ENCODE measurements at regions not wholly inside any gene's neighbourhood (a gene's known extent, or its start where the extent isn't known, plus 50 kb on each side); places are given as distances from the start of the nearest gene placed in this dataset.

DNA sequence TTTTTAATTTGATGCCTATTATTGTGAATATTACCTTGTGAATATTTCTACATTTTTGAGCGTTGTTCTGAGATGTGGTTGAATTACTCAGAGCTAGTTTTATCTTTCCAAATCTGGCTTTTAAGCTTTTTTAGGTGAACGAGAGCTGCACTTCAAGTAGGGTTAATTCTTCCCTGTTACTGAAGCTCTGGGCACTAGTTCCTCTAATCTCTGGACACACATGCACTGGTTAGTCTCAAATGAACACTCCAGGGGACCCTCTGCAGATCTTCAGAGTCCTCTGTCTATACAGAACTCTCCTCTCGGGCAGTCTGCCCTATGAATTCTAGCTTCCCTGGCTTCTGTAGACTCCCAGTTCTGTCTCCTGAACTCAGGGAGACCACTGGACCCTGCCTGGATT lies 237.5 kb upstream of the TBC1D5 start:
- H3K4me1 Mint-ChIP-seq = no peaks in the 10 kb centered on the region
- ATAC-seq (no peak), DNase-seq (no peak)
- H3K36me3 Mint-ChIP-seq (ENCODE audit: low read depth) = no peaks in the 10 kb centered on the region
- H3K4me3 Mint-ChIP-seq = no peak overlapping the region
- H3K27me3 Mint-ChIP-seq = peaks cover 35% of the 10 kb centered on the region
- H3K27ac Mint-ChIP-seq = no peak overlapping the region
- no peaks in the 10 kb centered on the region for H3K9me3 ChIP-seq (ENCODE audit: control insufficient read depth, low read length, poor library complexity, severe bottlenecking)

- ATAC-seq (no peak), DNase-seq (no peak)
- Mint-ChIP-seq H3K27me3 (peaks cover 35% of the 10 kb centered on the region), H3K27ac (no peak overlapping the region), H3K4me3 (no peak overlapping the region), H3K4me1 (no peaks in the 10 kb centered on the region), H3K36me3 (ENCODE audit: low read depth) (no peaks in the 10 kb centered on the region)
- no peaks in the 10 kb centered on the region for H3K9me3 ChIP-seq (ENCODE audit: control insufficient read depth, low read length, poor library complexity, severe bottlenecking)
Measured at GRCh38 chr3:17979252-17979651, 236.8 kb upstream of the TBC1D5 start.

DNA sequence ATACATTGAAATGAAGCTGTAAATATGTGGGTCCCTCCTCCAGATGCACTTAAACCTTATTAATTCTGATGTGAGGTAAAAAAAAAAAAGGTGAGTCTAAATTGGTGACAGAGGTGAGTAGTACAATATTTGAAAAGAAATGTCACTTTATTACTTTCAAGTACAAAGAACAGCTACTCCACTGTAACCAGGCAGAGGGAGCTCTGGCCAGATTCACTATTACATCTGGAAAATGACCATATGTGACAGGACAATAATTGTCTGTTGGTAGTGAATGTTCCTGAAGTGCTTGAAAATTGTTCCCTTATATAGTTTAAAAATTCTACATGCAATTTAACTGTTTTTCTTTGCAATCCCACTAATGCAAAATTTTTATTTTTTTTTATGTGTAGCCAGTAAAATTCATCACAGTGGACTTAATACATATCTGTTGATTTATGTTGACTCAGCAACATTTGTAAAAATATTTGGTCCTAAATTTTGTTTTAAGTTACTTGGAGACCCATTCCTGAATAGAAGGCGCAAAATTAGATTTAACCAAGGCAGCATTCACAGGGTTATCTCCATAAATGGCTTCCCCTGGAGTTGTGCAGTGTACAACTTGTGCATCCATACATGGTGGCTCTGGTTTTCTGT lies 231.9 kb upstream of the TBC1D5 start:
- H3K27ac Mint-ChIP-seq = no peak overlapping the region

DNA sequence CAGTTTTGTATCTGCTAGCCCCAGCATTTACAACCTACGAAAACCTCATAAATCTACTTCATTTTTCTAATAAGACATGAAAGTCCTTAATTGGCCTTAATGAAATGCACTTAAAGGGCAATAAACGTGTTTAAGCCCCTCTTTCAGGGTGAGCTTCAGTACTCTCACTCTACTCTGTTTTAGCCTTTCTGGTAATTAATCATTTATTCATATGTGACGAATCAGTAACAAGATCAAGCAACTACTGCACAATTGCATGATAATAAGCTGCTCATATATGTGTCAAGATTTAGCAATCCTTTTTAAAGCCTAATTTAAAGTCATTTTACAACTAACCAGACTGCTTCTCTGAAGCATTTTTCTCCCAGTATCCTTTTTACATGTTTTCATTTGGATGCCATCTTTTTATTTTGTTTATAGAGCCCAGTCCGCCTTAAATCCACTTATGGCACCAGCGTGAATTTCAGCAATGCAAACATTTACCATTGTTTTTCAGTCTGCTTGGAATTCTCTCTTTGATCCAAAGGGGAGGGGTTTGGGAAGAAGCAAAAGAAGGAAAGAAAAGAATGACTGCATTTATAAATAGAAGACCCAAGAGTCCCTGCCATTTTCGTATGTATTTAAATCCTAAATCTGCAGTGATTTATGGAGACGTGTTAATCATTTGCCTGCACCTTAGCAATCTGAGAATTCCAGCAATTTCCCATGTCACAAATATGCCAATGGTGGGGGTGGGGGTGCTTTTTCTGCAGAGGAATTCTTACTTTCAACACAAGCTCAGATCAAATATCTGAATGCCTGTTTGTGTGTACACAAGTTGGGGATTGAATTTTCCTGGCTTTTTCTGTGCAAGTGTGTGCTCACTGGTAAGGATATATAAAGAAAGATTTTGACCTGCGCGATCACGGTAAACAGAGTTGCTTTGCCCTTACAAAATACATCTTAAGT lies 230.8 kb upstream of the TBC1D5 start:
- H3K4me3 Mint-ChIP-seq = no peak overlapping the region
- no peaks in the 10 kb centered on the region for H3K36me3 Mint-ChIP-seq (ENCODE audit: low read depth)
- ATAC-seq = no peak

More for the DNA sequence above, 231.9 kb upstream of the TBC1D5 start:
- no peaks in the 10 kb centered on the region for H3K36me3 Mint-ChIP-seq (ENCODE audit: low read depth)
- no peaks in the 10 kb centered on the region for H3K9me3 ChIP-seq (ENCODE audit: control insufficient read depth, low read length, poor library complexity, severe bottlenecking)
- ATAC-seq (no peak), DNase-seq (no peak)
- H3K27me3 Mint-ChIP-seq = peaks cover 25% of the 10 kb centered on the region
- H3K4me1 Mint-ChIP-seq = no peaks in the 10 kb centered on the region
- no peak overlapping the region for H3K4me3 Mint-ChIP-seq

GRCh38 chr3:17972476-17972875 lies 230.0 kb upstream of the TBC1D5 start:
- ATAC-seq = no peak
- Mint-ChIP-seq H3K4me3 (no peak overlapping the region), H3K4me1 (no peaks in the 10 kb centered on the region), H3K27ac (no peak overlapping the region), H3K27me3 (peaks cover 20% of the 10 kb centered on the region), H3K36me3 (ENCODE audit: low read depth) (no peaks in the 10 kb centered on the region)
- no peak for DNase-seq
- H3K9me3 ChIP-seq (ENCODE audit: control insufficient read depth, low read length, poor library complexity, severe bottlenecking) = no peaks in the 10 kb centered on the region

More for the DNA sequence above, 230.8 kb upstream of the TBC1D5 start:
- H3K27ac Mint-ChIP-seq = no peak overlapping the region
- DNase-seq = no peak
- no peaks in the 10 kb centered on the region for H3K4me1 Mint-ChIP-seq
- H3K27me3 Mint-ChIP-seq = peaks cover 24% of the 10 kb centered on the region
- H3K9me3 ChIP-seq (ENCODE audit: control insufficient read depth, low read length, poor library complexity, severe bottlenecking) = no peaks in the 10 kb centered on the region

DNA sequence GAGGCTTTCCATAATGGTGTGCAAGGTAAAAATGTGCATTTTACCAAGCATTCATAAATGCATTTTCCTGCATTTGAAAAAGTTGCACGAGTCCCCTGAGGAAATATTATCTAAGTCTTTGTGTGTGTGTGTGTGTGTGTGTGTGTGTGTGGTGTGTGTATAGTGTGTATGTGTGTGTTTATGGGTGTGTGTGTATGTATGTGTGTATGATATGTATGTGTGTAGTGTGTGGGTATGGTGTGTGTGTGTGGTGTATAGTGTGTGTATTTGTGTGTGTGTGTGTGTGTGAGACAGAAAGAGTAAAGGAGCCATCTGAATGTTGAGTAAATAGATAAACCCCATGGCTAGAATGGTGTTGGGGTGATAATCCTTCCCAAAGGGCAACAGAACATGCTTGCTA lies 229.6 kb upstream of the TBC1D5 start:
- DNase-seq (no peak), ATAC-seq (no peak)
- peaks cover 19% of the 10 kb centered on the region for H3K27me3 Mint-ChIP-seq
- no peaks in the 10 kb centered on the region for H3K9me3 ChIP-seq (ENCODE audit: control insufficient read depth, low read length, poor library complexity, severe bottlenecking)
- no peaks in the 10 kb centered on the region for H3K36me3 Mint-ChIP-seq (ENCODE audit: low read depth)
- H3K27ac Mint-ChIP-seq = no peak overlapping the region
- H3K4me3 Mint-ChIP-seq = no peak overlapping the region
- no peaks in the 10 kb centered on the region for H3K4me1 Mint-ChIP-seq

DNA sequence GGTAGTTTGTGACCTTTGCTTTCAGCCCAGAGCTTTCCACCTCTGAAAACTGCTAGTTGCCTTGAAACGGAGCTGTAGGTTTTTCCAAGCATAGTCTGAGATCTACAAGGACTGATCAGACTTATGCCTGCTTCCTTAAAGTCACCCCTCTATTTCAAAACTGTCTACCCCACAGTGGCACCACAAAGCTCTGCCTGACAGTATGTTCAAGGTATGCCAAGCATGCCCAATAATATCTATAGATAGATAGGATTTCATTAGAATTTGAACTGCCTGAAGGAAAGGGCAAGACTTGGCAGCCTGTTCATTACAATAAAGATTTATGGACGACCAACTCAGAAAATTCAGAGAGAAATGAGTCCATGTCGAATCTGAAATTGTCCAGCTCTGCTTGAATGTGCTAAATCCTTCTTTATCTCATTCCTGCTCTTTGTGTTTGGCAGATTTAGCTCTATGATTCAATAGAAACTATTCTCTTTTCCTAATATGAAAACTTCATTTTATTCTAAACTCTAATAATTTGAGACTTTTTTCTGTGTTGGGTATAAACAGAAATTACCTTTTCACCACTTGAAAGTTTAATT lies 227.6 kb upstream of the TBC1D5 start:
- no peaks in the 10 kb centered on the region for H3K36me3 Mint-ChIP-seq (ENCODE audit: low read depth)
- no peak overlapping the region for H3K4me3 Mint-ChIP-seq
- ATAC-seq (no peak), DNase-seq (no peak)
- H3K27ac Mint-ChIP-seq = no peak overlapping the region
- no peaks in the 10 kb centered on the region for H3K9me3 ChIP-seq (ENCODE audit: control insufficient read depth, low read length, poor library complexity, severe bottlenecking)
- no peaks in the 10 kb centered on the region for H3K4me1 Mint-ChIP-seq
- H3K27me3 Mint-ChIP-seq = peaks cover 19% of the 10 kb centered on the region

- H3K9me3 ChIP-seq (ENCODE audit: control insufficient read depth, low read length, poor library complexity, severe bottlenecking) = no peaks in the 10 kb centered on the region
- Mint-ChIP-seq H3K4me3 (no peak overlapping the region), H3K27ac (no peak overlapping the region), H3K27me3 (peaks cover 19% of the 10 kb centered on the region), H3K36me3 (ENCODE audit: low read depth) (no peaks in the 10 kb centered on the region), H3K4me1 (no peaks in the 10 kb centered on the region)
- DNase-seq (no peak), ATAC-seq (no peak)
Measured at GRCh38 chr3:17969244-17969643, 226.8 kb upstream of the TBC1D5 start.

DNA sequence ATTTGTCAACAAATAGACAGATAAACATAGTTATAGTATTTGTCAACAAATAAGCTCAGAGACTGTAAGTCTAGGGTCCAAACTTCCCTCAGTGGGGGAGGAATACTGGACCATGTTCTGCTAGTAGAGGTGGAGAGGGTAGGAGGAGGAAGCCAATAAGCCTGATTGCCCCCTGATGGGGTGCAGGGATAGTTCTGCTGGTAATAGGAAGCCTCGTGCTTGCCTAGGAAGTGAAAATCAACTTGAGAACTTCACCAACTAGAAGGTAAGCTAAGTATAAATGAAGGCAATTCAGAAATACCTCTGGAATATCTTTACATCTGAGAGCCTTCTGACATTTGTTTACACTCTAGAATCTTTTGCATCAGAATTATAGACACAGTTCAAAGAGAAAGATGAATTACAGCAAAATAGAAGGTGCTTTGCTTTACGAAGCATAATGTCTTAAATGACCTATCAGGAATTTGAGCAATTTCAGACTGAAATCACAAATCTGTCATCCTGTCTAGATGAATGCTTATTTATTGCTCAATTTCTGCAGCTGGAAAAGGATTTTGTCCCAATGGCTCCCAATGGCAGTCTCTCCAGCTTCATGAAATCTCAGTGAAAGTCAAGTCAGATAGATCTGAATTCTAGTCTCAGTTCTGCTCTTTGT lies 225.6 kb upstream of the TBC1D5 start:
- ATAC-seq (no peak), DNase-seq (no peak)
- peaks cover 17% of the 10 kb centered on the region for H3K27me3 Mint-ChIP-seq
- H3K36me3 Mint-ChIP-seq (ENCODE audit: low read depth) = no peaks in the 10 kb centered on the region
- no peaks in the 10 kb centered on the region for H3K4me1 Mint-ChIP-seq
- H3K9me3 ChIP-seq (ENCODE audit: control insufficient read depth, low read length, poor library complexity, severe bottlenecking) = no peaks in the 10 kb centered on the region
- H3K4me3 Mint-ChIP-seq = no peak overlapping the region
- no peak overlapping the region for H3K27ac Mint-ChIP-seq

GRCh38 chr3:17967111-17967510 lies 224.7 kb upstream of the TBC1D5 start:
- H3K9me3 ChIP-seq (ENCODE audit: control insufficient read depth, low read length, poor library complexity, severe bottlenecking) = no peaks in the 10 kb centered on the region
- H3K36me3 Mint-ChIP-seq (ENCODE audit: low read depth) = no peaks in the 10 kb centered on the region
- H3K4me3 Mint-ChIP-seq = no peak overlapping the region
- peaks cover 11% of the 10 kb centered on the region for H3K27me3 Mint-ChIP-seq
- no peak for DNase-seq
- no peaks in the 10 kb centered on the region for H3K4me1 Mint-ChIP-seq
- no peak for ATAC-seq
- H3K27ac Mint-ChIP-seq = no peak overlapping the region

DNA sequence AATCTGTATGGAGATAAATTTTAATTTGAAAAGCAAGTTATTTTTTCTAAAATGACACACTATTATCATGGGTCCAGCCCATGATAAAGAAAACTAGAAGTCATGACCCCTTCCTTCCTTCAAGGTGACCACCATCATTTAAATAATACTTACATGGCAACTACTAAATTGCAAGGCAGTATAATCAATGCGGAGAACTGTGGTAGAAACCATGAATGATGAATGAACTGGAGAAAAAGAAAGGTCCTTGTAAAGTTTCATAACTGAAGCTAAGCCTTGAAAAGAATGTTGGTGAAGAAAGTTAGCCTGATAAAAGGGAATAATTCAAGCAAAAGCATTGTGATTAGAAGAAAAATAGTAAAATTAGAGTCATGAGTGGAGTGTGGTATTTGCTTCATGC lies 222.9 kb upstream of the TBC1D5 start:
- no peaks in the 10 kb centered on the region for H3K9me3 ChIP-seq (ENCODE audit: control insufficient read depth, low read length, poor library complexity, severe bottlenecking)
- H3K4me1 Mint-ChIP-seq = no peaks in the 10 kb centered on the region
- no peak overlapping the region for H3K27ac Mint-ChIP-seq
- H3K27me3 Mint-ChIP-seq = peaks cover 11% of the 10 kb centered on the region
- H3K4me3 Mint-ChIP-seq = no peak overlapping the region
- no peak for ATAC-seq
- H3K36me3 Mint-ChIP-seq (ENCODE audit: low read depth) = no peaks in the 10 kb centered on the region
- no peak for DNase-seq

- H3K27ac Mint-ChIP-seq = no peak overlapping the region
- H3K36me3 Mint-ChIP-seq (ENCODE audit: low read depth) = no peaks in the 10 kb centered on the region
- H3K9me3 ChIP-seq (ENCODE audit: control insufficient read depth, low read length, poor library complexity, severe bottlenecking) = no peaks in the 10 kb centered on the region
- H3K4me1 Mint-ChIP-seq = no peaks in the 10 kb centered on the region
- DNase-seq (no peak), ATAC-seq (no peak)
- peaks cover 10% of the 10 kb centered on the region for H3K27me3 Mint-ChIP-seq
- no peak overlapping the region for H3K4me3 Mint-ChIP-seq
Measured at GRCh38 chr3:17964108-17964507, 221.7 kb upstream of the TBC1D5 start.

DNA sequence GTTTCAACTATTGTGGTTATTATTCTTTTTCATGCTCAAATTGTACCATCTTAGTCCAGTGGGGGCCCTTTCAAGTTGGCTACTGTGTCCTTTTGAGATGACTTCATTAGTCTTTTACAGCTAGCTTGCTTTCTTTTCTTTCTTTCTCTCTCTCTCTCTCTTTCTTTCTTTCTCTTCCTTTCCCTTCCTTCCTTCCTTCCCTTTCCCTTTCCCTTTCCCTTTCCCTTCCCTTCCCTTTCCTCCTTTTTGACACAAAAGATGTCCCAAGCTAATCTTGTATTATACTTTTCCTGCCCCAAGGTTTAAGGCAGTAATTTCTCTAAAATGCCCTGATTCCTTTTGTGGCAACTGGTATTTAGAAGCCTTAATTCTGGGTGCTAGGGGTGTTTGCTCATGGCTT lies 213.0 kb upstream of the TBC1D5 start:
- Mint-ChIP-seq H3K27ac (no peak overlapping the region), H3K36me3 (ENCODE audit: low read depth) (no peaks in the 10 kb centered on the region), H3K4me3 (no peak overlapping the region), H3K27me3 (peaks cover 6% of the 10 kb centered on the region), H3K4me1 (no peaks in the 10 kb centered on the region)
- no peak for ATAC-seq
- DNase-seq = no peak
- H3K9me3 ChIP-seq (ENCODE audit: control insufficient read depth, low read length, poor library complexity, severe bottlenecking) = no peaks in the 10 kb centered on the region
